Fibroblast of pulmonary artery (primary cell): ENCODE measurements at regions not wholly inside any gene's neighbourhood (a gene's known extent, or its start where the extent isn't known, plus 50 kb on each side); places are given as distances from the start of the nearest gene placed in this dataset.

Experiments used
- DNase-seq: peaks from one replicate; pipeline ENCODE4 v3.0.0-alpha.2; 2010; ENCODE audit warnings: low read depth
- H3K4me3 ChIP-seq: replicated peaks from 2 replicates; pipeline ENCODE4 v1.5.1; 2011; ENCODE audit warnings: low read depth, mild to moderate bottlenecking, control low read depth, low read length, moderate library complexity
- TF ChIP-seq, protein P1 (sequence below): IDR thresholded peaks from 2 replicates; pipeline ENCODE4 v1.5.1; 2011; ENCODE audit warnings: mild to moderate bottlenecking, control low read depth, low read length, inconsistent platforms; ENCODE audit errors: missing control alignments

DNA sequence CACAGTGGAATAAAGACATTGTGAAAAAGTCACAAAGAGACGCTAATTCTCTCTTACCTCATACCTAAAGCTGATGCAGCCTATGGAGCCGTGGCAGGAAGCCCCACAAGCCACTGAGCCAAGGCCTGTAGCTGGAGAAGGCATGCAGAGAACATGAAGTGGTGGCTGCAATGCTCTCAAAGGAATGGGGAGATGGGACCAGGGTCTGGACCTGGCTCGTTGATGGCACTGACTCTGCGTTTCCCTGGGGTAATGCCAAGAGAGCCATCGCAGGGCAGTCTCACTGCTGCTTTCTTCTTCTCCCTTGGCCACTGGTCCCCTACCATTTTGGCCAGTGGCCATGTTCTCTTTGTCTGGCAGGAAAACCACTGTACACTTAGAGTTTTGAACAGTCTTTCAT, 329.9 kb upstream of the ZMIZ1 start:
- TF ChIP-seq, protein P1, sequence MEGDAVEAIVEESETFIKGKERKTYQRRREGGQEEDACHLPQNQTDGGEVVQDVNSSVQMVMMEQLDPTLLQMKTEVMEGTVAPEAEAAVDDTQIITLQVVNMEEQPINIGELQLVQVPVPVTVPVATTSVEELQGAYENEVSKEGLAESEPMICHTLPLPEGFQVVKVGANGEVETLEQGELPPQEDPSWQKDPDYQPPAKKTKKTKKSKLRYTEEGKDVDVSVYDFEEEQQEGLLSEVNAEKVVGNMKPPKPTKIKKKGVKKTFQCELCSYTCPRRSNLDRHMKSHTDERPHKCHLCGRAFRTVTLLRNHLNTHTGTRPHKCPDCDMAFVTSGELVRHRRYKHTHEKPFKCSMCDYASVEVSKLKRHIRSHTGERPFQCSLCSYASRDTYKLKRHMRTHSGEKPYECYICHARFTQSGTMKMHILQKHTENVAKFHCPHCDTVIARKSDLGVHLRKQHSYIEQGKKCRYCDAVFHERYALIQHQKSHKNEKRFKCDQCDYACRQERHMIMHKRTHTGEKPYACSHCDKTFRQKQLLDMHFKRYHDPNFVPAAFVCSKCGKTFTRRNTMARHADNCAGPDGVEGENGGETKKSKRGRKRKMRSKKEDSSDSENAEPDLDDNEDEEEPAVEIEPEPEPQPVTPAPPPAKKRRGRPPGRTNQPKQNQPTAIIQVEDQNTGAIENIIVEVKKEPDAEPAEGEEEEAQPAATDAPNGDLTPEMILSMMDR, result no peak
- no peak overlapping the region for H3K4me3 ChIP-seq

DNA sequence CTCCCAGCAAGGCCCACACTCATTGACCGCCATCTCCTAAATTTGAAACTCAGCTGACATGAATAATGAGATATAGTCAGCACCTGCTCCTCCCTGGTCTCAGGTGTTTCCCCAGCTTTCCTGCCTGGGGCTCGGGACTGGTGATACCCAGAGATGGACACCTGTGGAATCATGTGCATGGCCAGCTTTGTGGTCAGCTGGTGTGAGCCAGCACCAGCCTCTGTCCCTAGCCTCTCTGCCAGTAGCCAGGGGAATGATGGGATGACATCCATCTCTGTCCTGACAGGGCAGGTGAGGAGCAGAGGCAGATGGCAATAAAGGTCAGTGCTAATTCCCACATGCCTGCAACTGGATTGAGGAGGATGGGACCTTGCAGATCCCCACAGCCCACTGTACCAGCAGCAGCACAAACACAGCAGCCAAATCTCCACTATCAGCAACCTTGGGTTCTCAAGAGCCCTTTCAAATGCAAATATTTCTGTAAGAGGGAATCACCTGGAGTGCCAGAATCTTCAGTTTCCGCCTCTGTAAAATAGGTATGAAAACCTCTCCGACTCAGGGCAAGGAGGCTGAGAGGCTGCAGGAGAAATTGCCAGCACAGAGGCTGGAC, 329.2 kb upstream of the ZMIZ1 start:
- no peak for DNase-seq
- TF ChIP-seq, protein P1, result no peak
- no peak overlapping the region for H3K4me3 ChIP-seq

More for the DNA sequence above, 329.9 kb upstream of the ZMIZ1 start:
- DNase-seq, result no peak

DNA sequence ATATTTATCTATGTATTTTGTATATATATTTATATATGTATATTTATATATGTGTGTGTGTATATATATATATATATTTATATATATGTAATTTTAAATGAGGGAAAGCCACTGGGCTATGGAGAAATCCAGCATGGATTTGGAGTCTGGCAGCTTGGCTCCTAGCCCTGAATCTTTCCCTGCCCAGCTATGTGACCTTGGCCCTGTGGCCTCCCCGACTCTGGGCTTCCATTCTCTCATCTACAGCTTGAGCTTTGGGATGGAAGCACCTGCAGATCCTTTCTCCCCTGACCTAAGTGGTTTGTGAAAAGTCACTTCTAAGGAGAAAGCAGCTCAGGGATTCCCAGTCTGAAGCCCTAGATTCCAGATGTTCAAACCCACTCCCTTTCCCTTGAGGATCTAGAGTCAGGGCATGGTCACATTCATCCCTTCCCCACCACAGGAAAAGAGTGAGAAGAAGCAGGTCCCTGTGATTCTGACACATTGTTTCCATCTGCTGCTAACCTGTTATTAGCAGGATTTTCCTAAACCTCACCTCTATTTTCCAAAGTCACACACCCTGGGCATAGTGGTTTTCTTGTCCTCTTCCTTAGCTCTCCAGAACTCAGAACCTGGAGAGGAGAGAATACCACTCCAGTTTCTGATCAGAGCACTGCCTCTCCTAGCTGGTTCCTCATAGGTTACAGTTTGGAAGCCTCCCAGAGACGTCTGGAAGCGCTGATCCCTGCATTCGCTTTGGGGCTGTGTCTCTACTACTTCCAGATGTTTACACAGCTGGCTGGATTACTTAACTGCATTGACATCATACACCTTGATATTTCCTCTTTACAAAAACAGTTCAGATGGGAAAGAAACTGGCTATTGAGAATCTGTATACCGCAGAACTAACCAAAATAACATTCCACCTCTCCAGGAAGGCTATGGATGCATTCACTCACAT, 327.5 kb upstream of the ZMIZ1 start:
- peak; percentile 51 for DNase-seq
- TF ChIP-seq, protein P1, result no peak
- H3K4me3 ChIP-seq, result no peak overlapping the region

DNA sequence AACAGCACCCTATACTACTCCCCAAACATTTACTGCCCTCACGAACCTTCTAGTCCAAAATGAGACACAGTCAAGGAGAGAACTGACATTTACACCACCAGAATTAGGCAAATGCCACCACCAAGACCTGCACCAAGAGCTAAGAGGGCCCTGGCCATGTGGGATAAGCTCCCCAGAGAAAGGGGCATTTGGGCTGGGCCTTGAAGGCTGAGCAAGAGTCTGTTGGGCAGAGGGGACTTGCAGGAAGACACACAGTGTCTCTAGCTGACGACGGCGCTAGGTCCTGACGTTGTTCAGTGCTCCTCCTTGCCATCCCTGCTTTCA, 326.4 kb upstream of the ZMIZ1 start:
- DNase-seq, result no peak
- TF ChIP-seq, protein P1, result no peak
- no peak overlapping the region for H3K4me3 ChIP-seq

DNA sequence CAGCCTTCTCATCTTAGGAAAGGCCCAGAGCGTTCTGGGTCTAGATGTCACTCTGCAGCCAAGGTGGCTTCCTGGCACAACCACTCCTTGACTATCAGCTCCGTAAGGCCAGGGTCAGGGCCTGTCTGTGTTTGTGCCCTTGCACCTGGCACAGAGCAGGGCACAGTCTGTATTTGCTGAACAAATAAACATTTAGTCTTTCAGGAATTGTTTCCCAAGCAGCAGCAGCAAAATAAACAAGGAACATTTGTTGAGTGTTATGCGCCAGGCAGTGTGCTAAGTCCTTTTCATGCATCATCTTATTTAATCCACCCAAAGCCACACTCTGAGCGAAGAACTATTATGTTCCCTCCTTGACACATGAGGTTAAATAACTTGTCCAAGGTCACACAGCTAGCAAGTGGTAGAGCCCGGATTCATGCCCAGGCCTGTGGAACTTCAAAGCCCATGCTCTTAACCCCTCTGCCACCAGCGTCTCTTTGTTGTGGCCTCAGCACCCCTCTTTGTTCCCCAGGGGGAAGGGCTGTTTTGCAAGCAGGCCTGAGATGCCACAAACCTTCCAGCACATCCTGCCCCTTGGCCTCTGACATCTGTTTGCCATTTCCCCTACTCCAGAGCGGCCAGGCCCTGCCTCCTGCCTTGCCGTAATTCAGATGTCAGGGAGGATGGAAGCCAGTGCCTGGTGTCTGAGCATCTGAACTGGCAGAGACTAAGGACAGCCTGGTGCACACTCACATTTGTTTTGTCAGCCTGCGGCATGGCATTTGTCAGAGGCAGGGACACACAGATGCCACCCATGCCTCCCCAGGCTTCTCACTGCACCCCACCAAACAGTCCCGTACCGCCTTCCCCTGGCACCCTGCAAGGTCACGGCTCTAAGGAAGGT, 325.8 kb upstream of the ZMIZ1 start:
- TF ChIP-seq, protein P1, result no peak
- H3K4me3 ChIP-seq, result no peak overlapping the region
- no peak for DNase-seq

DNA sequence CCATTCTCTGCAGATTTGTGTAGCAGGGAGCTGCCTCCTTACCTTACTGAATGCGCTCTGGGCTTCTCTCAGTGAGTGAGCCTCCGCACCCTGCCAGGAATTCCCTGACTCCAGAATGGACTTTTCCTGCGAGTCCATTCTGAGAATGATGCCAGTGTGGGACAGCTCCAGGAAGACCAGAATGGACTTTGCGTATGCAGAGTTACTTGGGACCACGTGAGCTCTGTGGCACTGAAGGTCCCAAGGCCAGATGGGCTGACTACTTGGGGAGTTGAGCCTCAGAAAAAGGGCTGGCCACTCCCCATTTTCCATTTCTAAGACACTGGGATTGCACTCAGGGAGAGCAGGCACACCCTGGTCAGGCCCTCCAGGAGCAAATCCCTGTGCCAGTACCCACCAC, 324.7 kb upstream of the ZMIZ1 start:
- no peak for DNase-seq
- TF ChIP-seq, protein P1, result no peak
- H3K4me3 ChIP-seq, result no peak overlapping the region
